GM21390 (cell line): ENCODE measurements at regions not wholly inside any gene's neighbourhood (a gene's known extent, or its start where the extent isn't known, plus 50 kb on each side); places are given as distances from the start of the nearest gene placed in this dataset.

Experiments used
- ATAC-seq: cut with Tn5 transposase; IDR thresholded peaks from one replicate; pipeline ENCODE4 v1.9.1; 2021; ENCODE audit not compliant: unreplicated experiment

DNA sequence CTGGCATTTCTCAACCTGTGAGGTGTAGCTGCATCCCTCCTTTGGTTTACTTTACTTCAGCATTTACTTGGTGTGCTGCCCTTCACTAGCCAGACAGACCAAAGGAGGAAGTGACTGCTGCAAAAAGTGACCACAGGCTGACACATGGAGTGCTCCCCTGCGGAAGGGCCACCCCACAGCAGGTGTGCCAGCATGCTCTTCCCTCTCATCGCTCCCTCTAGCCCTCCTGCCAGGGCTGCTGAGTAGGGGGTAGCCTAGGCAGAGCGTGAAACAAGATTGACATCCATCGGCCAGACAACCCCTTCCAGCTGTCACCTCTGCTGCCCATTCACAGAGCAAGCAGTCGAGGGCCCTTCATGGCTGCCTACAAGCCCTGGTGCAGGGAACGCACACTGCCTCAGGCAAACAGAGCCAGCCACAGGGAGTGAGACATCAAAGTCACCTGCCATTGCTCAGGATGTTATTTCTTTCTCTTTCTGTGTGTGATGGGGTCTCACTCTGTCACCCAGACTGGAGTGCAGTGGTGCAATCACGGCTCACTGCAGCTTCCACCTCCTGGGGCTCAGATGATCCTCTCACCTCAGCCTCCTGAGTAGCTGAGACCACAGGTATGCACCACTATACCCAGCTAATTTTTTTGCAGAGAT lies 102.0 kb upstream of the RPS6KA2 start:
- ATAC-seq = no peak

- no peak for ATAC-seq
Observed at GRCh38 chr6:166726201-166726600, 99.2 kb upstream of the RPS6KA2 start.

DNA sequence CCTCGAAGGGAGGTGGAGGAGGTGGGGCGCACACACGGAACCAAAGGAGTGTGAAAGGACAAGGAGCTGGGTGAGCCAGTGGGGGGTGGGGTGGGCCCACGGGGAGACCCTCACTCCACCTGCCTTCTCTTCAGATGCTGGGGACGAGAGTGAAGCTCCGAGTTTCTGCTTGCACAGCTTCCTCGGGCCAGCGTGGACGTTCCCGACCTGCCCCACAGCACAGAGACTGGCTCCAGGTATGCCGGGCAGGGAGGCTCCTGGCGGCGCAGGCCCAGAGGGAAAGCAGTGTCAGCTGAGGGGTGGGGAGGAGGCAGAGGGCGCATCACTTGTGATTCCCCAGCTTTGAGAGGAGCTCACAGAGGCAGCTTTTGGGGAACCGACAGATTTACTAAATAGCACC lies 98.5 kb upstream of the RPS6KA2 start:
- no peak for ATAC-seq

- ATAC-seq = no peak
Observed at GRCh38 chr6:166724576-166724975, 97.5 kb upstream of the RPS6KA2 start.

- no peak for ATAC-seq
Observed at GRCh38 chr6:166722785-166723184, 95.7 kb upstream of the RPS6KA2 start.

DNA sequence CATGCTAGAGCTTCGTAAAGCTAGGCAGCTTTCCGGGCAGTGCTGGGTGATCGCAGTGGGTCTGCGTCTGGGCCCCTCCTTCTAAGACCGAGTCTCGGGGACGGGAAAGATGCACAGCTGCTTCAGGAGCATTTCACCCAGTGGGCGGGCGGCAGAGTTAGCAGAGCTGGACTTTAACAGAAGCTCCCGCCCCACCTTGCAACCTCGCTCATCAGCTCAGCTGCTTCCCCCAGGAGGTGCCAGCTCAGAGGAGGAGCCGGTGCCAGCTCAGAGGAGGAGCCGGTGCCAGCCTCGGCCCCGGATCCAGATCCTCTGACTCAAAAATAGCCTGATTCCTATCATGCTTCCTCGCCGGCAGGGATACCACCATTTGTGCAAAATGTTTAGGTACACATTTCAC lies 94.5 kb upstream of the RPS6KA2 start:
- ATAC-seq = no peak

DNA sequence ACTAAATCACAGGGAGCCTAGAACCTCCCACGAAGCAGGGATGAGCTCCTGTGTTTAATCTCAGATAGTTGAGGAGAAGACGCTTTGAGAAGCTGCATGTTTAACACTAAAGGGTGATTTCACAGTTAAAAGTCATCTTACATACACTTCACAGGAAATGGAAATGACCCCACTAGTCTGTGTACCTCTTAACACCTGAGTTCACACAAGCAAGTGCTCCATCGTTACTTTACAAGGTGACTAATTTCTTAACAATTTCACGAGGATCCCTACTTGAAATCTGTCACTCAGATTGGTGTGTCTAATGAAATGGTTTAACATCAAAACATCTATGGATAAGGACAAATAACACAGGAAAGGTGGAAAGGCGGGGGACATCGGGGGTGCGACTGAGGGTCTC lies 93.8 kb upstream of the RPS6KA2 start:
- no peak for ATAC-seq

GRCh38 chr6:166719019-166719418 lies 92.0 kb upstream of the RPS6KA2 start:
- ATAC-seq = no peak

DNA sequence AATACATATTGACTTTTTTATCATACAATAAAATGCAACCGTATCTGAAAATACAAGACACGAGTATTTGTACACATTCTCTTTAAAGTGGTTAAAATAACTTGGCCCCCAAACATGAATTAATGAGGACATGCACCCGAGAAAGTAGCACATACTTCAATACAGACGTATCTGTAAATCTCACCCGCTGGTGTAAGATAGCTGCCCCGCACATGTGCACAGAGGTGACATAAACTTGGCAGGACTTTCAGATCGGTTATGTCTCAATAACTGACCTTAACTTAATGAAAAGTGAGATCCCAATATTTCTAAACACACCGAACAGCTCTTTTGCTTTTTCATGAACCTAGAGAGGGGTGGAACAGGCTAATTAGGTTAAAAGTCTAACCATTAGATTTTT lies 91.5 kb upstream of the RPS6KA2 start:
- ATAC-seq = no peak

DNA sequence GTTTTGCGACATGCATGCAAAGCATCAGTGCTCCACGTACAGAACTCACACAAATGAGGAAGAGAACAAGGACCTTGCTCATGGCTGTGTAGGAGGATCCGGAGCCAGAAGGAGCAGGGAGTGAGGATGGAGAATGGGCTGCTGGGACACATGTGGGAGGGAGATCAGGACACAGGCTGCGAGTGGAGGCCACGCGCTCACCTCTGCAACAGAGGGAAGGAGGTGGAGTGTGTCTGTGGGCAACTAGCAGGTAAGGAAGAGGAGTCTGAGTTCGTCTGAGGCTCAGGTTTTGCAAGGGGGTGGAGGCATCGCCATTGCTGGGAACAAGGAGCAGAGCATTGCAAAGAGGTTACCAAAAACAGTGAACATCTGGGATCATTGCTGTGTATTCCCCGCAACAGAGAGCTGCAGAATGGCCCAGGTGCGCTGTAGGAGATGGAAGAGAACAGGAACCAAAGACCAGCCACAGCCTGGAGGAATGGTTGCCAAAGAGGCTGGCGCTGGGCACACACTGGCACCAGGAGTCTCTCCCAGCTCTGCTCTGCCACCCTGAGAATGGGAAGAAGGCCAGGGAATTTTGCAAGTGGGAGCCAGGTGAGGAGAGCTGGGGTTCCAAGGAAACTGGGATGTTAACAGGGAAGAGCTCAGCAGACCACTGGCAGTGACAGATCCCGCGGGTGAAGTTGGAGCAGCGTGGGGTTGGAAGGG lies 90.0 kb upstream of the RPS6KA2 start:
- no peak for ATAC-seq

- ATAC-seq = no peak
Observed at GRCh38 chr6:166715992-166716391, 88.9 kb upstream of the RPS6KA2 start.

DNA sequence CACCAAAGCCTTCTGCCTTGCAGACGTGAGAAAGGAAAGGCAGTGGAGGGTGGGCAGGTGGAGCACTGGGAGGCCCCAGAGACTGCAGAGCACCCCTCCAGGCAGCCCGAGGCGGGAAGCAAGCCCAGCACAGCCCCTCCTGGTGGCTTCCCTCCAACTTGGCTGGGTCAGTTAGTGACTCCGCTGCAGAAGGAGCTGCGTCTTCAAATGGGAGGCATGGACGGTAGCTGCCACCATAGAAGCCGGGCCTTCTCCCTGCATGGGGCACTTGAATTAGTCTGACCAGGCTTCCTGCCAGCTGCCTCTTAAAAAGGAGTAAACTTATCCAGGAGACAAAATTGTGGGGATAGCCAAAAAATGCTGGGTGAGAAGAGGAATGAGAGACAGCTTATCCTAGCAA lies 88.0 kb upstream of the RPS6KA2 start:
- ATAC-seq = no peak

DNA sequence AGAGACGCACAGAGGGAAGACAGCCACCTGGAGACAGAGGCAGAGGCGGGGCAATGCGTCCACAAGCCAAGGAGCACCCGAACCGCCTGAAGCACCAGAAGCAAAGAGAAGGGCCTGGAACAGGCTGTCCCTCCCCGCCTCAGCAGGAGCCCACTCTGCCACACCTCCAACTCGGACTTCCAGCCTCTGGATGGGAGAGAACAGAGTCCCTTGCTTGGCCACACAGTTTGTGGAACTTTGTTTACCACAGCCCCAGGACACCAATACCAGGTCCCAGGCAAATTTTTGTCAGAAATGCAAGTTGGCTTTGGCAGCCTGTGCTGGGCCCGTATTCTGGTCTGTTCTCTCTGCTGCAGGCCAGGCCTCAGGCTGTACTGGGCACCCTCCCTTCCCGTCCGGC lies 87.5 kb upstream of the RPS6KA2 start:
- ATAC-seq = no peak

DNA sequence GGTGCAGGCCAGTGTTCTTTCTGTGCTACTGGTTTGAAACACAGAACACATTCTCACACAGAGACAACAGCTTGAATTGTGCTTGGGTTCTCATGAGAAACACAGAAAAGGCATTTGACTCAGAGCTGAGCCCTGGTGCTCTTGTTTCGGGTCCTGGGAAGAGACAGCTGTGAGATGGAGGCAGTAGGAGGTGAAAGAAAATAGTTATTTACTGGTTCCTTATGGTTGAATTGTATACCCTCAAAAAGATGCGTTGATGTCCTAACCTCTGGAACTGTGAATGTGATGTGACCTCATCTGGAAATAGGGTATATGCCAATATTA lies 87.1 kb upstream of the RPS6KA2 start:
- no peak for ATAC-seq

GRCh38 chr6:166713434-166714186 lies 86.6 kb upstream of the RPS6KA2 start:
- ATAC-seq = no peak

- no peak for ATAC-seq
Observed at GRCh38 chr6:166712286-166713228, 85.5 kb upstream of the RPS6KA2 start.

DNA sequence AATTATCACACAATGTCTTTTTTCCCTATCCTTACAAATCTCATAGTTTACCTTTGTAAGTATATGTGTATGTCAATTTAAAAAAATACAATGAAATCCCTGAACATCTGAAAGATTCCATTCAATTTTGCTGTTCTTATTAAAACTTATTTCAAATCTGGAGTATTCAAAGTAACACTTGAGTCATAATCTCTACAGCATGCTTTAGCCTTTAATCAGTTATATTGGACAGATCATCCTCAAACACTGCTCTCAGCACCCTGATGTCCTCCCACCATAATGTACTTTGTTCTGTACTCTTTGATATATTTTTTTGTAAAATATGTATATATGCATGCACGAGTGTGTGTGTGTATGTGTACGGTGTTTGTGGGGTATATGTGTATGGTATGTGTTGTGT lies 83.0 kb upstream of the RPS6KA2 start:
- no peak for ATAC-seq

DNA sequence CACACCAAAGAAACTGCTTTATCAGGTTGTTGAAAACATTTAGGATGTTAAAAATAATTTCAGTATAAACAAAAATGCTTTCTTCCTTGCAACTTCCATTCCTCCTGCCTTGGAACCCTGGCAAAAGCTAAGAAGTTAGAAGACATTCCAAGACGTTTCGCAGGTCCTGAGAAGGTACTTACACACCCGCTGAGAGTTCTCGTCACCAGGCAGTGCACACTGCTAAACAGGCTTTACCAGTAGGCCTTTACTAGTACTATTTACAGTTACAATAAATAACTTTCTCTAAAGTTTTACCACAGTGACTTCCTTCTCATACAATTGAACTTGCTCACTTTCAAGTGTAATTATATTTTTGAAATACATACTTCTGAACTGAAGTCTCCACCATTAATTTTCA lies 81.4 kb upstream of the RPS6KA2 start:
- no peak for ATAC-seq

- peak; percentile 73 for ATAC-seq
Observed at GRCh38 chr6:166707045-166707444, 80.0 kb upstream of the RPS6KA2 start.

- ATAC-seq = no peak
Observed at GRCh38 chr6:166705069-166705468, 78.0 kb upstream of the RPS6KA2 start.

- no peak for ATAC-seq
Observed at GRCh38 chr6:166704171-166704570, 77.1 kb upstream of the RPS6KA2 start.
